Fibroblast of skin of abdomen (primary cell): ENCODE measurements at regions not wholly inside any gene's neighbourhood (a gene's known extent, or its start where the extent isn't known, plus 50 kb on each side); places are given as distances from the start of the nearest gene placed in this dataset.
"Not testable (repeated sequence)": the region's sequence is repeated elsewhere in the genome, so short reads cannot be mapped to it uniquely, and the experiment has no call there.

Experiments used
- DNase-seq: peaks from one replicate; pipeline ENCODE4 v3.0.0-alpha.2; 2013

GRCh38 chr1:104028416-104029035 is 278.8 kb downstream of the AMY1C start:
- DNase-seq, result no peak

- no peak for DNase-seq
Measured at GRCh38 chr1:104029456-104029970, 279.8 kb downstream of the AMY1C start.

- no peak for DNase-seq
Measured at GRCh38 chr1:104056786-104057185, 307.1 kb downstream of the AMY1C start.

GRCh38 chr1:104057219-104057898 is 307.7 kb downstream of the AMY1C start:
- not testable (repeated sequence) for DNase-seq

- not testable (repeated sequence) for DNase-seq
Measured at GRCh38 chr1:104061637-104062036, 311.9 kb downstream of the AMY1C start.

GRCh38 chr1:104064399-104064798 is 314.7 kb downstream of the AMY1C start:
- no peak for DNase-seq

GRCh38 chr1:104072915-104073371 is 323.2 kb downstream of the AMY1C start:
- no peak for DNase-seq

GRCh38 chr1:104073463-104073902 is 323.8 kb downstream of the AMY1C start:
- DNase-seq, result no peak

GRCh38 chr1:104082221-104082620 is 332.5 kb downstream of the AMY1C start:
- no peak for DNase-seq

GRCh38 chr1:104084380-104084779 is 334.7 kb downstream of the AMY1C start:
- no peak for DNase-seq

- DNase-seq, result no peak
Measured at GRCh38 chr1:104092698-104093097, 343.0 kb downstream of the AMY1C start.

GRCh38 chr1:104098837-104099236 is 349.1 kb downstream of the AMY1C start:
- no peak for DNase-seq

GRCh38 chr1:104100115-104100514 is 350.4 kb downstream of the AMY1C start:
- no peak for DNase-seq

- no peak for DNase-seq
Measured at GRCh38 chr1:104105465-104105864, 355.8 kb downstream of the AMY1C start.

- no peak for DNase-seq
Measured at GRCh38 chr1:104120525-104120924, 370.8 kb downstream of the AMY1C start.

- DNase-seq, result no peak
Measured at GRCh38 chr1:104121271-104121670, 371.6 kb downstream of the AMY1C start.

- no peak for DNase-seq
Measured at GRCh38 chr1:104125266-104125665, 375.6 kb downstream of the AMY1C start.

- DNase-seq, result no peak
Measured at GRCh38 chr1:104125970-104126369, 376.3 kb downstream of the AMY1C start.

- DNase-seq, result no peak
Measured at GRCh38 chr1:104132382-104132973, 382.8 kb downstream of the AMY1C start.

- not testable (repeated sequence) for DNase-seq
Measured at GRCh38 chr1:104135036-104135435, 385.3 kb downstream of the AMY1C start.

- no peak for DNase-seq
Measured at GRCh38 chr1:104136621-104137020, 386.9 kb downstream of the AMY1C start.

- DNase-seq, result no peak
Measured at GRCh38 chr1:104156738-104157137, 407.0 kb downstream of the AMY1C start.

- no peak for DNase-seq
Measured at GRCh38 chr1:104163912-104164476, 414.3 kb downstream of the AMY1C start.
